Spleen (tissue), 7 donors: ENCODE measurements at regions not wholly inside any gene's neighbourhood (a gene's known extent, or its start where the extent isn't known, plus 50 kb on each side); places are given as distances from the start of the nearest gene placed in this dataset.

Experiments used
- POLR2A ChIP-seq, 3 donors: fragments of 450-650 bp; IDR thresholded peaks; one replicate each; pipeline ENCODE4 v1.5.1; 2017; ENCODE audit warnings: antibody characterized with exemption in 3 of 3, mild to moderate bottlenecking in 1 of 3
- TF ChIP-seq, protein P1 (sequence below), 11 experiments: fragments of 200-600 bp in 7 of 11; fragments of 450-650 bp in 4 of 11; sonication (generic) in 4 of 11; IDR thresholded peaks in 8 of 11; conservative IDR thresholded peaks in 3 of 11; 1 replicate in 7 of 11; 2 replicates in 4 of 11; pipeline versions ENCODE4 v1.4.0 to v1.8.0; 2016 to 2021; ENCODE audit warnings: antibody characterized with exemption in 11 of 11, inconsistent platforms in 4 of 11, mild to moderate bottlenecking in 1 of 11
- donor health status: DM: no; HTN: no; CAD: no; lungs with moderate emphysema.
- donor health status: DM: no; HTN: no; CAD: no.
- donor health status: DM: no; HTN: no; CAD: no.

DNA sequence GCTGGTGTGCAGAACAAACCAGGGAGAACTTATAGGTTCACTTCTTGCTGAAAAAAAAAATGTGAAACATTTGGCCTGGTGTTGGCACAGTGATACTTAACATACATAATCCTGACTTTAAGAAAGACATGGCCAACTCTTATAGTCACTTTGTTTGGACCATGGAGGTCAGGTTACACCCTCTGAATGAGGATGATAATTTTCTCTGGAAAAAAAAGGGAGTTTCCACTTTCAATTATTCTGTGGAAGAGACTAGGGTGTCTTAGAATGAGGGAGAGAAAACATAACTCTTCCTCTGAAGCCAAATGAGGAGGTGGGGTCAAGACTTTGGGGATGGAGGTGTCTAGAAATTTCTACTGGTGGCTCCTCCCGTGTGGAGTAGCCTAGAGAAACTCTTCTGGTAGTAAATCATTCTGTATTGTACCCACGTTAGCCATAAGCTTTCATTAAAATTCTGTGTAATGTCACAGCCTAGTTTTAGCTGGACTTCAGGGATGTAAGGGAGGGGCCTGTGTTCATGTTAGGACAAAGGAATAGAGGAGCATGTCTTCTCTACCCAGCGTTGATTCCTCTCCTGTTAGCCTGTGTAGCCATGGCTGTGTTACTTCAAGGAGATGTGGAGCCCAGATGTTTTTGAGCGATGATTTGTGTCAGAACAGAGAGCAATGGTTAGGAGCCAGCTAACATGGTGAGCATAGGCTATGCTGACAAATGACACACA, 328.3 kb downstream of the GPAT3 start:
- TF ChIP-seq, protein P1, sequence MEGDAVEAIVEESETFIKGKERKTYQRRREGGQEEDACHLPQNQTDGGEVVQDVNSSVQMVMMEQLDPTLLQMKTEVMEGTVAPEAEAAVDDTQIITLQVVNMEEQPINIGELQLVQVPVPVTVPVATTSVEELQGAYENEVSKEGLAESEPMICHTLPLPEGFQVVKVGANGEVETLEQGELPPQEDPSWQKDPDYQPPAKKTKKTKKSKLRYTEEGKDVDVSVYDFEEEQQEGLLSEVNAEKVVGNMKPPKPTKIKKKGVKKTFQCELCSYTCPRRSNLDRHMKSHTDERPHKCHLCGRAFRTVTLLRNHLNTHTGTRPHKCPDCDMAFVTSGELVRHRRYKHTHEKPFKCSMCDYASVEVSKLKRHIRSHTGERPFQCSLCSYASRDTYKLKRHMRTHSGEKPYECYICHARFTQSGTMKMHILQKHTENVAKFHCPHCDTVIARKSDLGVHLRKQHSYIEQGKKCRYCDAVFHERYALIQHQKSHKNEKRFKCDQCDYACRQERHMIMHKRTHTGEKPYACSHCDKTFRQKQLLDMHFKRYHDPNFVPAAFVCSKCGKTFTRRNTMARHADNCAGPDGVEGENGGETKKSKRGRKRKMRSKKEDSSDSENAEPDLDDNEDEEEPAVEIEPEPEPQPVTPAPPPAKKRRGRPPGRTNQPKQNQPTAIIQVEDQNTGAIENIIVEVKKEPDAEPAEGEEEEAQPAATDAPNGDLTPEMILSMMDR (IDR thresholded peaks at IDR 0.05 in 8 of 11, conservative IDR thresholded peaks at IDR 0.05 in 3 of 11) = no peak
- no peak for TF ChIP-seq POLR2A (IDR thresholded peaks at IDR 0.05)
